Trophoblast cell (in vitro differentiated cells and primary cell): ENCODE measurements at regions not wholly inside any gene's neighbourhood (a gene's known extent, or its start where the extent isn't known, plus 50 kb on each side); places are given as distances from the start of the nearest gene placed in this dataset.
"Not testable (repeated sequence)": the region's sequence is repeated elsewhere in the genome, so short reads cannot be mapped to it uniquely, and the experiment has no call there.

Source experiments
- DNase-seq, 2 donors: peaks; one replicate each; pipeline ENCODE4 v3.0.0-alpha.2; 2016
- H2AFZ ChIP-seq: 2 replicates; pipeline ENCODE4 v1.6.1; 2013; ENCODE audit warnings: low read length, moderate library complexity, mild to moderate bottlenecking; ENCODE audit not compliant: insufficient read depth, poor library complexity
- H2AK5ac ChIP-seq: 2 replicates; pipeline ENCODE4 v1.6.1; 2013; ENCODE audit warnings: mild to moderate bottlenecking, low read length
- H2BK120ac ChIP-seq: 2 replicates; pipeline ENCODE4 v1.6.1; 2013; ENCODE audit warnings: low read length, mild to moderate bottlenecking, moderate library complexity; ENCODE audit not compliant: insufficient read depth, poor library complexity
- H2BK12ac ChIP-seq: 2 replicates; pipeline ENCODE4 v1.6.1; 2013; ENCODE audit warnings: mild to moderate bottlenecking, low read length, moderate library complexity
- H2BK5ac ChIP-seq: 2 replicates; pipeline ENCODE4 v1.6.1; 2013; ENCODE audit warnings: low read length, low read depth, moderate library complexity, mild to moderate bottlenecking; ENCODE audit not compliant: poor library complexity
- H3K14ac ChIP-seq: 2 replicates; pipeline ENCODE4 v1.6.1; 2013; ENCODE audit warnings: mild to moderate bottlenecking, low read length
- H3K18ac ChIP-seq: 2 replicates; pipeline ENCODE4 v1.6.1; 2013; ENCODE audit warnings: mild to moderate bottlenecking, low read length
- H3K23ac ChIP-seq: 2 replicates; pipeline ENCODE4 v1.6.1; 2013; ENCODE audit warnings: low read length
- H3K27ac ChIP-seq: 2 replicates; pipeline ENCODE4 v1.5.1; 2013; ENCODE audit warnings: low read depth, mild to moderate bottlenecking, inconsistent platforms, low read length, moderate library complexity
- H3K27me3 ChIP-seq: 2 replicates; pipeline ENCODE4 v1.6.1; 2013; ENCODE audit warnings: inconsistent platforms, mild to moderate bottlenecking, low read length, moderate library complexity; ENCODE audit not compliant: insufficient read depth
- H3K36me3 ChIP-seq, 2 experiments: 1 replicate in 1 of 2; 2 replicates in 1 of 2; pipeline ENCODE4 v1.6.1; 2013; ENCODE audit warnings: low read length in 2 of 2, mild to moderate bottlenecking in 2 of 2, moderate library complexity in 1 of 2; ENCODE audit not compliant: insufficient read depth in 2 of 2, control insufficient read depth in 1 of 2
- H3K4ac ChIP-seq: 2 replicates; pipeline ENCODE4 v1.6.1; 2013; ENCODE audit warnings: low read depth, mild to moderate bottlenecking, low read length, moderate library complexity
- H3K4me1 ChIP-seq, 2 experiments: 1 replicate in 1 of 2; 2 replicates in 1 of 2; pipeline ENCODE4 v1.6.1; 2013; ENCODE audit warnings: low read length in 2 of 2, mild to moderate bottlenecking in 2 of 2, moderate library complexity in 1 of 2; ENCODE audit not compliant: insufficient read depth in 2 of 2, control insufficient read depth in 1 of 2
- H3K4me2 ChIP-seq: 2 replicates; pipeline ENCODE4 v1.6.1; 2013; ENCODE audit warnings: inconsistent platforms, mild to moderate bottlenecking, low read length, moderate library complexity
- H3K4me3 ChIP-seq: 2 replicates; pipeline ENCODE4 v1.5.1; 2013; ENCODE audit warnings: mild to moderate bottlenecking, low read depth, low read length, inconsistent platforms
- H3K79me1 ChIP-seq: one replicate; pipeline ENCODE4 v1.6.1; 2013; ENCODE audit warnings: low read length
- H3K79me2 ChIP-seq: 2 replicates; pipeline ENCODE4 v1.6.1; 2013; ENCODE audit warnings: low read length, mild to moderate bottlenecking; ENCODE audit not compliant: control insufficient read depth, insufficient read depth, poor library complexity
- H3K9ac ChIP-seq: 2 replicates; pipeline ENCODE4 v1.6.1; 2013; ENCODE audit warnings: mild to moderate bottlenecking, low read length
- H3K9me3 ChIP-seq: 2 replicates; pipeline ENCODE4 v1.6.1; 2013; ENCODE audit warnings: low read depth, mild to moderate bottlenecking, control low read depth, inconsistent platforms, low read length; ENCODE audit not compliant: insufficient read depth
- H4K12ac ChIP-seq: 2 replicates; pipeline ENCODE4 v1.6.1; 2013; ENCODE audit warnings: low read depth, mild to moderate bottlenecking, low read length, moderate library complexity
- H4K8ac ChIP-seq: 2 replicates; pipeline ENCODE4 v1.6.1; 2013; ENCODE audit warnings: low read depth, mild to moderate bottlenecking, low read length, moderate library complexity
- H4K91ac ChIP-seq: one replicate; pipeline ENCODE4 v1.6.1; 2013; ENCODE audit warnings: low read depth, mild to moderate bottlenecking, low read length, moderate library complexity
- WGBS: extraction: QIAGEN DNeasy Blood & Tissue Kit; methylation state at CpG from one replicate; pipeline ENCODE4 v1.1.7; 2013; ENCODE audit warnings: missing lambda C conversion rate; ENCODE audit not compliant: insufficient read length, insufficient coverage; ENCODE audit errors: extremely low coverage; 5-methylcytosine and 5-hydroxymethylcytosine counted together

- not testable (repeated sequence) for H2AK5ac ChIP-seq, H4K91ac ChIP-seq, H3K36me3 ChIP-seq
Measured at GRCh38 chr11:106577384-106577783, 440.9 kb downstream of the GUCY1A2 start.

DNA sequence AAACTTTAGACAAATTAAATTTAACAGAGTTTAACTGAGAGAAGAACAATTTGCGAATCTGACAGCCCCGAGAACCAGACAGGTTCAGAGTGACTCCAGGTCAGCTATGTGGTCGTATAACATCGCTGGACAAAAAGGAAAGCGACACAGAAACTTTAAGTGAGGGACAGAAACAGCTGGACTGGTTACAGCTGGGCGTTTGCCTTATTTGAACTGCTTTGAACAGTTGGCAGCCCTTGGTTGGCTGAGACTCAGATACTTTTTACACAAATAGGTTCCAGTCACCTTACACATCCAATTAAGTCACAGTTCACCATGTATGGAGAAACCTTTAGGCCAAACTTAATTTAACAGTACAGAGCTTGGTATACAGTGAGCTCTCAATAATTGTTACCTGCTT is 436.9 kb downstream of the GUCY1A2 start:
- Histone ChIP-seq H3K27ac (no peak overlapping the region), H3K4me3 (no peak overlapping the region), H2AK5ac (no peak overlapping the region), H3K4me2 (no peak overlapping the region), H4K8ac (no peak overlapping the region), H4K91ac (no peak overlapping the region), H3K23ac (no peak overlapping the region), H3K14ac (no peak overlapping the region), H2BK12ac (no peak overlapping the region), H2AFZ (no peak overlapping the region), H3K4me1 (no peaks in the 10 kb centered on the region), H3K79me2 (no peaks in the 10 kb centered on the region), H3K4ac (no peak overlapping the region), H3K27me3 (no peaks in the 10 kb centered on the region), H2BK5ac (no peak overlapping the region), H3K9ac (no peak overlapping the region), H3K9me3 (no peaks in the 10 kb centered on the region), H4K12ac (no peak overlapping the region), H3K79me1 (no peaks in the 10 kb centered on the region), H3K36me3 (no peaks in the 10 kb centered on the region), H3K18ac (no peak overlapping the region), H2BK120ac (no peak overlapping the region)
- no peak for DNase-seq
- WGBS: no CpG with 5 or more reads among the region's 6 CpGs

More at GRCh38 chr11:106577384-106577783, 440.9 kb downstream of the GUCY1A2 start:
- not testable (repeated sequence) for H3K9ac ChIP-seq, H2BK12ac ChIP-seq, H3K27me3 ChIP-seq, H4K8ac ChIP-seq, H2AFZ ChIP-seq, H3K4me2 ChIP-seq, H3K14ac ChIP-seq, H3K4me3 ChIP-seq, H3K79me1 ChIP-seq, H3K4me1 ChIP-seq, H3K18ac ChIP-seq, H3K23ac ChIP-seq, DNase-seq, H3K4ac ChIP-seq, H3K27ac ChIP-seq, H3K79me2 ChIP-seq, H2BK5ac ChIP-seq, H2BK120ac ChIP-seq, H4K12ac ChIP-seq, H3K9me3 ChIP-seq
- no CpG with 5 or more reads among the region's 5 CpGs for WGBS

GRCh38 chr11:106585061-106585460 is 433.2 kb downstream of the GUCY1A2 start:
- Histone ChIP-seq H3K18ac (no peak overlapping the region), H2BK12ac (no peak overlapping the region), H3K9ac (no peak overlapping the region), H2AK5ac (no peak overlapping the region), H2BK120ac (no peak overlapping the region), H3K4me2 (no peak overlapping the region), H3K36me3 (no peaks in the 10 kb centered on the region), H3K4ac (no peak overlapping the region), H3K79me2 (no peaks in the 10 kb centered on the region), H3K23ac (no peak overlapping the region), H3K9me3 (no peaks in the 10 kb centered on the region), H3K4me3 (no peak overlapping the region), H2BK5ac (no peak overlapping the region), H3K79me1 (no peaks in the 10 kb centered on the region), H3K4me1 (no peaks in the 10 kb centered on the region), H4K8ac (no peak overlapping the region), H3K27ac (no peak overlapping the region), H2AFZ (no peak overlapping the region), H3K14ac (no peak overlapping the region), H4K91ac (no peak overlapping the region), H3K27me3 (no peaks in the 10 kb centered on the region), H4K12ac (no peak overlapping the region)
- DNase-seq: peak in 1 of 2 donors; percentile 58
- no CpG with 5 or more reads among the region's 5 CpGs for WGBS

- Histone ChIP-seq H2AFZ (no peak overlapping the region), H3K4me2 (no peak overlapping the region), H3K23ac (no peak overlapping the region), H3K4me1 (no peaks in the 10 kb centered on the region), H3K79me1 (no peaks in the 10 kb centered on the region), H3K79me2 (no peaks in the 10 kb centered on the region), H3K9ac (no peak overlapping the region), H3K9me3 (no peaks in the 10 kb centered on the region), H2AK5ac (no peak overlapping the region), H3K14ac (no peak overlapping the region), H4K91ac (no peak overlapping the region), H3K27me3 (no peaks in the 10 kb centered on the region), H2BK5ac (no peak overlapping the region), H3K18ac (no peak overlapping the region), H2BK120ac (no peak overlapping the region), H3K36me3 (no peaks in the 10 kb centered on the region), H4K12ac (no peak overlapping the region), H2BK12ac (no peak overlapping the region), H3K27ac (no peak overlapping the region), H4K8ac (no peak overlapping the region), H3K4me3 (no peak overlapping the region), H3K4ac (no peak overlapping the region)
- no peak for DNase-seq
- WGBS: no CpG with 5 or more reads among the region's 6 CpGs
Measured at GRCh38 chr11:106594751-106595351, 423.4 kb downstream of the GUCY1A2 start.
